GM12878 (cell line): ENCODE measurements at regions not wholly inside any gene's neighbourhood (a gene's known extent, or its start where the extent isn't known, plus 50 kb on each side); places are given as distances from the start of the nearest gene placed in this dataset.

Experiments used
- CHD4 ChIP-seq: fragments of 200-600 bp; sonication (generic); IDR thresholded peaks from 2 replicates; pipeline ENCODE4 v1.6.1; 2016; ENCODE audit warnings: mild to moderate bottlenecking
- EGR1 ChIP-seq, 2 experiments: IDR thresholded peaks; 1 replicate in 1 of 2; 2 replicates in 1 of 2; pipeline ENCODE4 v1.6.1; 2011 to 2012; ENCODE audit warnings: low read depth in 2 of 2, low read length in 2 of 2, borderline replicate concordance in 1 of 2, mild to moderate bottlenecking in 1 of 2, moderate library complexity in 1 of 2
- KLF5 ChIP-seq: fragments of 450-650 bp; IDR thresholded peaks from 2 replicates; pipeline ENCODE4 v1.6.1; 2014; ENCODE audit warnings: mild to moderate bottlenecking; ENCODE audit not compliant: partially characterized antibody
- RBBP5 ChIP-seq: fragments of 200-600 bp; sonication (generic); conservative IDR thresholded peaks from 2 replicates; pipeline ENCODE4 v1.6.1; 2016
- RFX5 ChIP-seq: IDR thresholded peaks from 2 replicates; pipeline ENCODE4 v1.6.1; 2011; ENCODE audit warnings: low read depth, low read length, improper control_type of control experiment
- TARDBP ChIP-seq: IDR thresholded peaks from 2 replicates; pipeline ENCODE4 v1.6.1; 2016; ENCODE audit warnings: borderline replicate concordance
- TCF3 ChIP-seq: IDR thresholded peaks from 2 replicates; pipeline ENCODE4 v1.6.1; 2012; ENCODE audit warnings: low read depth, mild to moderate bottlenecking, low read length, borderline replicate concordance; ENCODE audit not compliant: insufficient read depth
- YY1 ChIP-seq: IDR thresholded peaks from 2 replicates; pipeline ENCODE4 v1.6.1; 2011; ENCODE audit warnings: low read depth, mild to moderate bottlenecking, low read length
- TF ChIP-seq, protein P1 (sequence below): fragments of 450-650 bp; IDR thresholded peaks from 2 replicates; pipeline ENCODE4 v1.6.1; 2016; ENCODE audit warnings: mild to moderate bottlenecking, moderate library complexity, borderline replicate concordance

DNA sequence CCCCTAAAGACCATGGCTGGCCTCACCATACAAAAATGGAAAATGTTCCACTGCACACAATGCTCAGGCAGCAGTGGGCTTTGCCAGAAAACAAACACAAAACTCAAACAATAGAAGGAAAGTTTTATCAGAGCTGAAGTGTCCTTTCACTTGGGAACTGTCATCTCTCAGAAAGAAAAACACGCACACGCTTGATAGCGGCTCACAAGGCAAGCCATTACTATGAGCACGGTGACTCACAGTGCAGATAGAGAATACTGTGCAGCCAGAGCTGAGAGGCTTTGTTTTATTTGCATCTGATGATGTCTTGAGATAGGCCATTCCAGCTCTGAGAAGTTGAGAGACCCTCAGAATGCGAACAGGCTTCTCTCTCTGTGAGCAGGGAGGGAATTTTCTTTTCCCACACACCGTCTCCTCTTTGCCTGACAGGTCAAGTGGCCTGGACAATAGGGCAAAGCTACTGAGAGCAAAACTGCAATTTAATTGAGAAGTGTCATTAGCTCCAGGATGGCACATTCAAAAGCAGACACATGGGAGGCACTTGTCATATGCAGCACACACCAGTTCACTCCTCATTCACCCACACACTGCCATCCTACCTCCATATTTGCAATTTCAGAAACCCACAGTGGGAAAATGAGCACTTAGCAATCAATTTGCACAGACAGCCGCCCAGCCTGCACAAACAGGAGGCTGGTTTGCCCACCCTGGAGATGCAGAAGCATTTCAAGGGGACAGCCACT is 236.6 kb downstream of the SS18 start (continued):
- TF ChIP-seq RFX5, result no peak
- no peak for TF ChIP-seq TCF3
- TF ChIP-seq, protein P1, sequence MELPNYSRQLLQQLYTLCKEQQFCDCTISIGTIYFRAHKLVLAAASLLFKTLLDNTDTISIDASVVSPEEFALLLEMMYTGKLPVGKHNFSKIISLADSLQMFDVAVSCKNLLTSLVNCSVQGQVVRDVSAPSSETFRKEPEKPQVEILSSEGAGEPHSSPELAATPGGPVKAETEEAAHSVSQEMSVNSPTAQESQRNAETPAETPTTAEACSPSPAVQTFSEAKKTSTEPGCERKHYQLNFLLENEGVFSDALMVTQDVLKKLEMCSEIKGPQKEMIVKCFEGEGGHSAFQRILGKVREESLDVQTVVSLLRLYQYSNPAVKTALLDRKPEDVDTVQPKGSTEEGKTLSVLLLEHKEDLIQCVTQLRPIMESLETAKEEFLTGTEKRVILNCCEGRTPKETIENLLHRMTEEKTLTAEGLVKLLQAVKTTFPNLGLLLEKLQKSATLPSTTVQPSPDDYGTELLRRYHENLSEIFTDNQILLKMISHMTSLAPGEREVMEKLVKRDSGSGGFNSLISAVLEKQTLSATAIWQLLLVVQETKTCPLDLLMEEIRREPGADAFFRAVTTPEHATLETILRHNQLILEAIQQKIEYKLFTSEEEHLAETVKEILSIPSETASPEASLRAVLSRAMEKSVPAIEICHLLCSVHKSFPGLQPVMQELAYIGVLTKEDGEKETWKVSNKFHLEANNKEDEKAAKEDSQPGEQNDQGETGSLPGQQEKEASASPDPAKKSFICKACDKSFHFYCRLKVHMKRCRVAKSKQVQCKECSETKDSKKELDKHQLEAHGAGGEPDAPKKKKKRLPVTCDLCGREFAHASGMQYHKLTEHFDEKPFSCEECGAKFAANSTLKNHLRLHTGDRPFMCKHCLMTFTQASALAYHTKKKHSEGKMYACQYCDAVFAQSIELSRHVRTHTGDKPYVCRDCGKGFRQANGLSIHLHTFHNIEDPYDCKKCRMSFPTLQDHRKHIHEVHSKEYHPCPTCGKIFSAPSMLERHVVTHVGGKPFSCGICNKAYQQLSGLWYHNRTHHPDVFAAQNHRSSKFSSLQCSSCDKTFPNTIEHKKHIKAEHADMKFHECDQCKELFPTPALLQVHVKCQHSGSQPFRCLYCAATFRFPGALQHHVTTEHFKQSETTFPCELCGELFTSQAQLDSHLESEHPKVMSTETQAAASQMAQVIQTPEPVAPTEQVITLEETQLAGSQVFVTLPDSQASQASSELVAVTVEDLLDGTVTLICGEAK, result no peak
- no peak for TF ChIP-seq KLF5
- TF ChIP-seq EGR1 (IDR thresholded peaks at IDR 0.05; ENCODE audit: borderline replicate concordance in 1 of 2, low read depth in 2 of 2, low read length in 2 of 2), result no peak
- TF ChIP-seq YY1, result no peak
- no peak for TF ChIP-seq TARDBP
- no peak for TF ChIP-seq RBBP5
- TF ChIP-seq CHD4, result no peak
